ENCODE measurements at regions not wholly inside any gene's neighbourhood (a gene's known extent, or its start where the extent isn't known, plus 50 kb on each side); places are given as distances from the start of the nearest gene placed in this dataset.

- no peak for TF ChIP-seq ZBTB40 (IDR thresholded peaks at IDR 0.05)
- TF ChIP-seq ZBTB40 (CRISPR knock-in tag; IDR thresholded peaks at IDR 0.05), result no peak
- no peak for TF ChIP-seq KLF13 (tag; IDR thresholded peaks at IDR 0.05; ENCODE audit: borderline replicate concordance, low read depth)
- TF ChIP-seq ZFX (CRISPR knock-in tag; IDR thresholded peaks at IDR 0.05), result no peak
- TF ChIP-seq SREBF1 (IDR thresholded peaks at IDR 0.05; ENCODE audit: borderline replicate concordance, low read depth, low read length), result no peak
These were observed 187.6 kb upstream of the C14orf180 start (continued) for GRCh38 chr14:104392001-104392395.

Measured in K562 (cell line).